OCI-LY7 (cell line): ENCODE measurements at regions not wholly inside any gene's neighbourhood (a gene's known extent, or its start where the extent isn't known, plus 50 kb on each side); places are given as distances from the start of the nearest gene placed in this dataset.

ENCODE experiments used
- BruUV-seq: library from RNA; stranded (reverse); fragments of 400-500 nt; replicated peaks from 2 replicates; lab custom pipeline; 2021; lab: Mats Ljungman, UMichigan
- CTCF ChIA-PET: fragments of 300-600 bp; sonication (Branson Sonifier 250); formaldehyde crosslinking; loops from one replicate; lab custom pipeline; 2022; ENCODE audit warnings: antibody characterized with exemption; ENCODE audit not compliant: unreplicated experiment; lab: Charles Lee
- POLR2A ChIA-PET: fragments of 300-600 bp; sonication (Branson Sonifier 250); formaldehyde crosslinking; loops from one replicate; lab custom pipeline; 2022; ENCODE audit warnings: antibody characterized with exemption; lab: Charles Lee
- DNase-seq: peaks from one replicate; pipeline ENCODE4 v3.0.0-alpha.2; 2015; ENCODE audit warnings: low spot score
- H2AFZ ChIP-seq: fragments of 200-600 bp; sonication (generic), shearing (Covaris generic); 2 replicates; pipeline ENCODE4 v1.6.1; 2014; ENCODE audit warnings: mild to moderate bottlenecking, antibody characterized with exemption, low read length, moderate library complexity
- H3K27ac ChIP-seq: fragments of 200-600 bp; sonication (generic); 2 replicates; pipeline ENCODE4 v1.5.1; 2014; ENCODE audit warnings: mixed run types, low read depth, mild to moderate bottlenecking, moderate library complexity, low read length, inconsistent platforms; ENCODE audit not compliant: poor library complexity, severe bottlenecking
- H3K36me3 ChIP-seq: fragments of 200-600 bp; sonication (generic); 2 replicates; pipeline ENCODE4 v1.6.1; 2014; ENCODE audit warnings: mild to moderate bottlenecking, antibody characterized with exemption, low read length, moderate library complexity, mixed read lengths; ENCODE audit not compliant: insufficient read depth
- H3K4me1 ChIP-seq: fragments of 200-600 bp; sonication (generic); 2 replicates; pipeline ENCODE4 v1.5.1; 2014; ENCODE audit warnings: mild to moderate bottlenecking, low read length; ENCODE audit not compliant: insufficient read depth, poor library complexity, severe bottlenecking
- H3K4me2 ChIP-seq: fragments of 200-600 bp; sonication (generic); 2 replicates; pipeline ENCODE4 v1.6.1; 2014; ENCODE audit warnings: mild to moderate bottlenecking, low read length
- H3K4me3 ChIP-seq: fragments of 200-600 bp; sonication (generic); 2 replicates; pipeline ENCODE4 v1.5.1; 2014; ENCODE audit warnings: mild to moderate bottlenecking, low read depth, low read length; ENCODE audit not compliant: poor library complexity, severe bottlenecking
- H3K79me2 ChIP-seq: fragments of 200-600 bp; sonication (generic); 2 replicates; pipeline ENCODE4 v1.6.1; 2016; ENCODE audit warnings: low read depth, mild to moderate bottlenecking, low read length, moderate library complexity, mixed read lengths; ENCODE audit not compliant: insufficient read depth
- H3K9me2 ChIP-seq: fragments of 200-600 bp; sonication (generic); 2 replicates; pipeline ENCODE4 v1.6.1; 2016; ENCODE audit warnings: mild to moderate bottlenecking, low read length, mixed read lengths; ENCODE audit not compliant: insufficient read depth
- H3K9me3 ChIP-seq: fragments of 200-600 bp; sonication (generic); 2 replicates; pipeline ENCODE4 v1.6.1; 2014; ENCODE audit warnings: mild to moderate bottlenecking, mixed run types, low read length, mixed read lengths
- H4K20me1 ChIP-seq: fragments of 200-600 bp; sonication (generic); 2 replicates; pipeline ENCODE4 v1.6.1; 2014; ENCODE audit warnings: mild to moderate bottlenecking, antibody characterized with exemption, low read length, moderate library complexity, mixed read lengths; ENCODE audit not compliant: insufficient read depth
- CTCF ChIP-seq: fragments of 200-600 bp; sonication (generic); conservative IDR thresholded peaks from 2 replicates; pipeline ENCODE4 v1.5.1; 2014; ENCODE audit warnings: mild to moderate bottlenecking, antibody characterized with exemption, low read length, moderate library complexity, mixed read lengths
- EZH2phosphoT487 ChIP-seq: fragments of 200-600 bp; sonication (generic); IDR thresholded peaks from 2 replicates; pipeline ENCODE4 v1.6.1; 2018; ENCODE audit warnings: low read depth, borderline replicate concordance, mild to moderate bottlenecking, mixed run types, antibody characterized with exemption, low read length, moderate library complexity, mixed read lengths
- intact Hi-C: fragments of 100-400 bp; cut with micrococcal nuclease; formaldehyde crosslinking; loops from one replicate; pipeline ENCODE4 v1.10.0; 2022; ENCODE audit not compliant: unreplicated experiment

- H3K4me2 ChIP-seq, result no peak overlapping the region
- intact Hi-C loops, result no loop called here
- no peak overlapping the region for H3K4me3 ChIP-seq
- ChIA-PET CTCF (no interaction called here), POLR2A (no interaction called here)
- H3K9me3 ChIP-seq, result no peaks in the 10 kb centered on the region
- H3K9me2 ChIP-seq, result no peaks in the 10 kb centered on the region
- H4K20me1 ChIP-seq, result no peaks in the 10 kb centered on the region
- H3K4me1 ChIP-seq, result no peaks in the 10 kb centered on the region
- no peak overlapping the region for H2AFZ ChIP-seq
- DNase-seq, result no peak
- BruUV-seq, result no TSS peak
- no peak overlapping the region for H3K27ac ChIP-seq
- TF ChIP-seq EZH2phosphoT487 (no peak), CTCF (no peak)
- no peaks in the 10 kb centered on the region for H3K36me3 ChIP-seq
- H3K79me2 ChIP-seq, result no peaks in the 10 kb centered on the region
These were observed 255.6 kb upstream of the CNTN4 start for GRCh38 chr3:1843111-1843510.

GRCh38 chr3:1847571-1847970 lies 251.1 kb upstream of the CNTN4 start:
- H3K36me3 ChIP-seq, result no peaks in the 10 kb centered on the region
- no peak overlapping the region for H3K4me3 ChIP-seq
- no peak overlapping the region for H3K27ac ChIP-seq
- no peaks in the 10 kb centered on the region for H3K9me2 ChIP-seq
- no peaks in the 10 kb centered on the region for H3K9me3 ChIP-seq
- no peak for TF ChIP-seq CTCF
- no peak for TF ChIP-seq EZH2phosphoT487
- ChIA-PET POLR2A (no interaction called here), CTCF (no interaction called here)
- no TSS peak for BruUV-seq
- no peak overlapping the region for H3K4me2 ChIP-seq
- no peak for DNase-seq
- intact Hi-C loops, result no loop called here
- H3K79me2 ChIP-seq, result no peaks in the 10 kb centered on the region
- H3K4me1 ChIP-seq, result no peaks in the 10 kb centered on the region
- no peak overlapping the region for H2AFZ ChIP-seq
- no peaks in the 10 kb centered on the region for H4K20me1 ChIP-seq

DNA sequence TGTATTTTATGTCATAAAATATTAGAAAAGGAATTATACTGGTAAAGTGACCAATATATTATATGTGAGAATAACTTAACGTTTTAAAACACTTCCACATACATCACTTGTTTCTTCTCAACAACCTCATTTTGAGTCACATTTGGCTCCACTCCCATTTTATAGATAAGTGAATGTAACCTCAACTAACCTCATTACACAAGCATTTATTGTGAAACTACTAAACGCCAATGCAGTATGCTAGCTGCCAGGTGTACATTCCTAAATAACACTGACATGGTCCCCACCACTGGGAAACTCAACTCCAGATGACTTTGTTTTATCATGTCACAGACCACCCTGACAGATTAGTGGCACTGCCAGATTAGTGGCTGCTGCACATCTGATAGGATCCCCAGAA lies 249.7 kb upstream of the CNTN4 start:
- H3K4me3 ChIP-seq, result no peak overlapping the region
- TF ChIP-seq EZH2phosphoT487 (no peak), CTCF (no peak)
- no peaks in the 10 kb centered on the region for H3K79me2 ChIP-seq
- CTCF ChIA-PET, result no interaction called here
- BruUV-seq, result no TSS peak
- no peaks in the 10 kb centered on the region for H3K9me3 ChIP-seq
- POLR2A ChIA-PET, result no interaction called here
- H4K20me1 ChIP-seq, result no peaks in the 10 kb centered on the region
- no peaks in the 10 kb centered on the region for H3K9me2 ChIP-seq
- no peaks in the 10 kb centered on the region for H3K36me3 ChIP-seq
- no peaks in the 10 kb centered on the region for H3K4me1 ChIP-seq
- no peak overlapping the region for H2AFZ ChIP-seq
- H3K27ac ChIP-seq, result no peak overlapping the region
- intact Hi-C loops, result no loop called here
- no peak overlapping the region for H3K4me2 ChIP-seq
- DNase-seq, result no peak
